ENCODE measurements at regions not wholly inside any gene's neighbourhood (a gene's known extent, or its start where the extent isn't known, plus 50 kb on each side); places are given as distances from the start of the nearest gene placed in this dataset.

DNA sequence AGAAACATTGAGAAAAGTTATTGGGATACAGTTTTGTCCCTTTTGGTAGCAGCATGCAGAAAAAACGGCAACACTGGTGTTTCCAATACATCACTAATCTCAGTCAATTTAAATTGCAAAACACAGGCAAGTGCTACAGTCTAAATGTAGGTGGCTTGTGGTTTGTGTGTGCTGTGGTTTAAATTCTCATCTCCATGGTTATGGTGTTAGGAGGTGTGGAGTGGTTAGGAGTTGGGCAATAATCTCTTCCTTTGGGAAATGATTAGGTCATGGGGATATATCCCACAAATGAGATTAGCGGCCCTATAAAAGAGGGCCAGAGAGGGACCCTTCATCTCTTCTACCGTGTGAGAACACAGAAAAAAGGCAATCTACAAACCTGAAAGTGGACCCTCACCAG is 1344.3 kb downstream of the ADGRL3 start:
- Mint-ChIP-seq H3K9me3 (no peaks in the 10 kb centered on the region), H3K27me3 (no peaks in the 10 kb centered on the region), H3K36me3 (no peaks in the 10 kb centered on the region), H3K4me3 (no peak overlapping the region), H3K27ac (no peak overlapping the region), H3K4me1 (ENCODE audit: unreplicated experiment) (no peaks in the 10 kb centered on the region)
- DNase-seq (ENCODE audit: extremely low spot score, unreplicated experiment), result no peak
- TF ChIP-seq, protein P1, sequence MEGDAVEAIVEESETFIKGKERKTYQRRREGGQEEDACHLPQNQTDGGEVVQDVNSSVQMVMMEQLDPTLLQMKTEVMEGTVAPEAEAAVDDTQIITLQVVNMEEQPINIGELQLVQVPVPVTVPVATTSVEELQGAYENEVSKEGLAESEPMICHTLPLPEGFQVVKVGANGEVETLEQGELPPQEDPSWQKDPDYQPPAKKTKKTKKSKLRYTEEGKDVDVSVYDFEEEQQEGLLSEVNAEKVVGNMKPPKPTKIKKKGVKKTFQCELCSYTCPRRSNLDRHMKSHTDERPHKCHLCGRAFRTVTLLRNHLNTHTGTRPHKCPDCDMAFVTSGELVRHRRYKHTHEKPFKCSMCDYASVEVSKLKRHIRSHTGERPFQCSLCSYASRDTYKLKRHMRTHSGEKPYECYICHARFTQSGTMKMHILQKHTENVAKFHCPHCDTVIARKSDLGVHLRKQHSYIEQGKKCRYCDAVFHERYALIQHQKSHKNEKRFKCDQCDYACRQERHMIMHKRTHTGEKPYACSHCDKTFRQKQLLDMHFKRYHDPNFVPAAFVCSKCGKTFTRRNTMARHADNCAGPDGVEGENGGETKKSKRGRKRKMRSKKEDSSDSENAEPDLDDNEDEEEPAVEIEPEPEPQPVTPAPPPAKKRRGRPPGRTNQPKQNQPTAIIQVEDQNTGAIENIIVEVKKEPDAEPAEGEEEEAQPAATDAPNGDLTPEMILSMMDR (conservative IDR thresholded peaks at IDR 0.05), result no peak

DNA sequence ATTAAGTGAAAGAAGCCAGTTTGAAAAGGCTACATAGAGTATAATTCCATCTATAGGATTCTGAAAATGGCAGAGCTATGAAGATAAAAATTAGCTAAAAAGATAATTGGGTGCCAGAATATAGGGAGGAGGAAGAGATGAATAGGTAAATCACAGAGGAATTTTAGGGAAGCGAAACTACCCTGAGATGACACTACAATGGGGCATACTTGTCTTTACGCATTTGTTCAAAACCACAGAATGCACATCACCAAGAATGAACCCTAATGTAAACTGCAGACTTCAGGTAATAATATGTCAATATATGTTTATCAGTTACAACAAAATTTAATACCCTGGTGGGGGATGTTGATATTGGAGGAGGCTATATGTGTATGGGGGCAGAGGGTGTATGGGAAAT is 1342.9 kb downstream of the ADGRL3 start:
- H3K4me1 Mint-ChIP-seq (ENCODE audit: unreplicated experiment), result no peaks in the 10 kb centered on the region

DNA sequence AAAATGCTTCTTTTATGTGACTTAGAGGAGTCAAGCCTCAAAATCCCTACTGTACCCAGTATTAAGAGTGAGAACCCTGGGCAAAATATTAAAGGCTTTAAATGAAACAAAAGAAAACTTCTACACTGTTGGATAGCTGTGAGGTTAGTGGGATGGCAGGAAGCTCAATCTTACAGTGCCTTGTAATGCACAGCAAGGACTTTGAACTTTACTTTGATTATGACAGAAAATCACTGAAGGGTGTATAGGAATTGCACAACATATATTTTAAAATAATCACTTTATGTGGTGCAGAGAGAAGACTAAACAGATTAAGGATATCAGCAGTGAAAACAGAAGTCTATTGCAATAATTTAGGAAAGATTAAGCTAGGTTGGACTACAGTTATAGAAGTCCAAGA is 1333.4 kb downstream of the ADGRL3 start:
- Mint-ChIP-seq H3K36me3 (no peaks in the 10 kb centered on the region), H3K9me3 (no peaks in the 10 kb centered on the region), H3K27me3 (no peaks in the 10 kb centered on the region)

More for the DNA sequence above, 1342.9 kb downstream of the ADGRL3 start:
- Mint-ChIP-seq H3K27ac (no peak overlapping the region), H3K36me3 (no peaks in the 10 kb centered on the region), H3K27me3 (no peaks in the 10 kb centered on the region), H3K9me3 (no peaks in the 10 kb centered on the region), H3K4me3 (no peak overlapping the region)
- TF ChIP-seq, protein P1 (conservative IDR thresholded peaks at IDR 0.05), result no peak
- no peak for DNase-seq (ENCODE audit: extremely low spot score, unreplicated experiment)

DNA sequence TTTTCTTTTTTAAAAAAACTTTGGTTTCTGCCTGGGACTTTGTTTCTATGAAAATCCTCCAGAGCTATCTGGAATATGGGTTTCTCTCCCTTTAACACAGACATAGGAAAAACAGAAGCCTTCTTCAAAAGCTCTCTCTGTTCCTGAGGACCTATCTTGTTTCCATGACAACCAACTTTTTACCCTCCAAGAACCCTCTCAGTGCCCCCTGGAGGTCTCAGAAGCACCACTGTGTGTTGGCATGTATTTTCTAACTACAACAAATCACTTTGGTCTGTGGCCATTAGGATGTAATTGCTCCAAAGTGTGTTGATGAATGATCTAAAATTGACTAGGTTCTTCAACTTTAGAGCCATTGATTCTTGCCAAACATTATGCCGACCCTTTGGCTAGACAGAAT is 1331.6 kb downstream of the ADGRL3 start:
- Mint-ChIP-seq H3K9me3 (no peaks in the 10 kb centered on the region), H3K27me3 (no peaks in the 10 kb centered on the region)

More for the DNA sequence above, 1333.4 kb downstream of the ADGRL3 start:
- Mint-ChIP-seq H3K4me1 (ENCODE audit: unreplicated experiment) (no peaks in the 10 kb centered on the region), H3K4me3 (no peak overlapping the region), H3K27ac (no peak overlapping the region)
- TF ChIP-seq, protein P1 (conservative IDR thresholded peaks at IDR 0.05), result no peak
- DNase-seq (ENCODE audit: extremely low spot score, unreplicated experiment), result no peak

DNA sequence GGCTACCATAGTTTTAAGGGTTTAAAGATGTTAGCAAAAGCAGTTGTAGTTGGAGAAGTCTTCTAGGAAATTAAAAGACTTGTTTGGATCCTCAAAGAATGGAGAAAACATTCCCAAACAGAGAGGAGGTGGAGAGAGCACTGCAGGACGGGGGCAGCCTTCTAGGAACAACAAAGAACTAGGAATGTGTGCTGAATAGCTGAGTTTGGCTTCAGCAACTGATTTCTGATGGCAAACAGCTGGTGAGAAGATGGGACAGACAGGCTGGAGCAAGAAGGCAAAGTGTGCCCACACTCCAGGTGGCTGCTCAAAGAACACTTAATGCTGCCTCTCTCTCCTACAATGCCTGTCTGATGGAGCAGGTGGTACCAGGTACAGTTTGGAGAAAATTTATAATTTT is 1331.1 kb downstream of the ADGRL3 start:
- H3K9me3 Mint-ChIP-seq, result no peaks in the 10 kb centered on the region
- no peaks in the 10 kb centered on the region for H3K36me3 Mint-ChIP-seq
- no peak overlapping the region for H3K4me3 Mint-ChIP-seq
- H3K4me1 Mint-ChIP-seq (ENCODE audit: unreplicated experiment), result no peaks in the 10 kb centered on the region
- TF ChIP-seq, protein P1 (conservative IDR thresholded peaks at IDR 0.05), result no peak
- H3K27ac Mint-ChIP-seq, result no peak overlapping the region
- no peak for DNase-seq (ENCODE audit: extremely low spot score, unreplicated experiment)
- H3K27me3 Mint-ChIP-seq, result no peaks in the 10 kb centered on the region

More for the DNA sequence above, 1331.6 kb downstream of the ADGRL3 start:
- Mint-ChIP-seq H3K4me1 (ENCODE audit: unreplicated experiment) (no peaks in the 10 kb centered on the region), H3K36me3 (no peaks in the 10 kb centered on the region), H3K4me3 (no peak overlapping the region), H3K27ac (no peak overlapping the region)
- TF ChIP-seq, protein P1 (conservative IDR thresholded peaks at IDR 0.05), result no peak
- DNase-seq (ENCODE audit: extremely low spot score, unreplicated experiment), result no peak

DNA sequence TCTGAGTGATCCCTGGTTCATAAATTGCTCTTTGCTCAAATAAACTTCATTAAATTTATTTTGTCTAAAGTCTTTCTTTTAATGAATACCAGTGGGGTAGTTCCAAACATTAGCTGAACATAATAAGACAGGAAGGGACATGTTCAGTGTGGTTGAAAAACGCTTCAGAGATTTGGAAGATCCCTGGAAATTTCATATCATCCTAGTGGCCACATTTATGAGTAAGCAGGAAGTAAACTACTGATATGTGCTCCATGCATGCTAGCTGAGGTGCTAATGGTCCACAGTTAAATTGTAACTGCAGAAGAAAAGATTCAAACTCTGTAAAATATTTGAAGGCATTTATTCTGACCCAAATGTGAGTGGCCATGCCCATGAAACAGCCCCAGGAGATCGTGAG is 1328.7 kb downstream of the ADGRL3 start:
- H3K4me1 Mint-ChIP-seq (ENCODE audit: unreplicated experiment), result no peaks in the 10 kb centered on the region
- H3K27ac Mint-ChIP-seq, result no peak overlapping the region
- H3K27me3 Mint-ChIP-seq, result peaks cover 3% of the 10 kb centered on the region

More for the DNA sequence above, 1328.7 kb downstream of the ADGRL3 start:
- peaks cover 5% of the 10 kb centered on the region for H3K9me3 Mint-ChIP-seq
- TF ChIP-seq, protein P1 (conservative IDR thresholded peaks at IDR 0.05), result no peak
- no peak for DNase-seq (ENCODE audit: extremely low spot score, unreplicated experiment)
- H3K36me3 Mint-ChIP-seq, result no peaks in the 10 kb centered on the region
- no peak overlapping the region for H3K4me3 Mint-ChIP-seq
